Body of pancreas (tissue), 4 donors: ENCODE measurements at regions not wholly inside any gene's neighbourhood (a gene's known extent, or its start where the extent isn't known, plus 50 kb on each side); places are given as distances from the start of the nearest gene placed in this dataset.

Experiments used
- POLR2A ChIP-seq, 3 donors: fragments of 450-650 bp; IDR thresholded peaks; one replicate each; pipeline ENCODE4 v1.6.1; 2016; ENCODE audit warnings: antibody characterized with exemption in 3 of 3, mild to moderate bottlenecking in 2 of 3
- TF ChIP-seq, protein P1 (sequence below), 7 experiments: fragments of 450-650 bp in 4 of 7; fragments of 200-600 bp in 3 of 7; sonication (generic) in 3 of 7; IDR thresholded peaks; one replicate each; pipeline ENCODE4 v1.5.1; 2016 to 2019; ENCODE audit warnings: antibody characterized with exemption in 7 of 7

DNA sequence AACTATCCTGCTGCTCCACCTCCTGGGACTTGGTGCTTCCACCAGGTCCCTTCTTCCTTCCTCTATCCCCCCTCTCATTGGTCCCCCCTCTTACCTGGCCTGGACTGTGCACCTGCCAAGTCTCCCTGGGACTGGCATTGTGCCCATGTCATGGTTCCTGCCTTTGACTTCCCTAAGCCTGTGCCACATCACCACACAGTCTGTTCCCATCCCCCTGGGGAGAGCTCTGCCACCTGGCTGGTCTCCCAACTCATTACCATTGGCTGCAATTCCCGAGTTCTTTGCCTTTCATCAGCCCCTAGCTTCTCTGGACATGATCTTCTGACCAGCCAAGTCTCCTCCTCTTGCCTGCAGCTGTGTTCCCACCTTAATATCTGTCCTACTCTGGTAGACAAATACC lies 180.3 kb downstream of the SREK1 start:
- TF ChIP-seq, protein P1, sequence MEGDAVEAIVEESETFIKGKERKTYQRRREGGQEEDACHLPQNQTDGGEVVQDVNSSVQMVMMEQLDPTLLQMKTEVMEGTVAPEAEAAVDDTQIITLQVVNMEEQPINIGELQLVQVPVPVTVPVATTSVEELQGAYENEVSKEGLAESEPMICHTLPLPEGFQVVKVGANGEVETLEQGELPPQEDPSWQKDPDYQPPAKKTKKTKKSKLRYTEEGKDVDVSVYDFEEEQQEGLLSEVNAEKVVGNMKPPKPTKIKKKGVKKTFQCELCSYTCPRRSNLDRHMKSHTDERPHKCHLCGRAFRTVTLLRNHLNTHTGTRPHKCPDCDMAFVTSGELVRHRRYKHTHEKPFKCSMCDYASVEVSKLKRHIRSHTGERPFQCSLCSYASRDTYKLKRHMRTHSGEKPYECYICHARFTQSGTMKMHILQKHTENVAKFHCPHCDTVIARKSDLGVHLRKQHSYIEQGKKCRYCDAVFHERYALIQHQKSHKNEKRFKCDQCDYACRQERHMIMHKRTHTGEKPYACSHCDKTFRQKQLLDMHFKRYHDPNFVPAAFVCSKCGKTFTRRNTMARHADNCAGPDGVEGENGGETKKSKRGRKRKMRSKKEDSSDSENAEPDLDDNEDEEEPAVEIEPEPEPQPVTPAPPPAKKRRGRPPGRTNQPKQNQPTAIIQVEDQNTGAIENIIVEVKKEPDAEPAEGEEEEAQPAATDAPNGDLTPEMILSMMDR (IDR thresholded peaks at IDR 0.05) = peak in 2 of 7 experiments; percentile 10 to 17
- TF ChIP-seq POLR2A (IDR thresholded peaks at IDR 0.05) = no peak
